Hepatocyte (in vitro differentiated cells): ENCODE measurements at regions not wholly inside any gene's neighbourhood (a gene's known extent, or its start where the extent isn't known, plus 50 kb on each side); places are given as distances from the start of the nearest gene placed in this dataset.

Experiments used
- EZH2phosphoT487 ChIP-seq: fragments of 200-600 bp; sonication (generic); IDR thresholded peaks from one replicate; pipeline ENCODE4 v1.6.1; 2018; ENCODE audit warnings: antibody characterized with exemption, mild to moderate bottlenecking, low read depth, moderate library complexity; ENCODE audit not compliant: unreplicated experiment, severe bottlenecking
- TF ChIP-seq, protein P1 (sequence below): fragments of 200-600 bp; sonication (generic); IDR thresholded peaks from 2 replicates; pipeline ENCODE4 v1.5.1; 2016; ENCODE audit warnings: antibody characterized with exemption, mild to moderate bottlenecking; ENCODE audit not compliant: poor library complexity

DNA sequence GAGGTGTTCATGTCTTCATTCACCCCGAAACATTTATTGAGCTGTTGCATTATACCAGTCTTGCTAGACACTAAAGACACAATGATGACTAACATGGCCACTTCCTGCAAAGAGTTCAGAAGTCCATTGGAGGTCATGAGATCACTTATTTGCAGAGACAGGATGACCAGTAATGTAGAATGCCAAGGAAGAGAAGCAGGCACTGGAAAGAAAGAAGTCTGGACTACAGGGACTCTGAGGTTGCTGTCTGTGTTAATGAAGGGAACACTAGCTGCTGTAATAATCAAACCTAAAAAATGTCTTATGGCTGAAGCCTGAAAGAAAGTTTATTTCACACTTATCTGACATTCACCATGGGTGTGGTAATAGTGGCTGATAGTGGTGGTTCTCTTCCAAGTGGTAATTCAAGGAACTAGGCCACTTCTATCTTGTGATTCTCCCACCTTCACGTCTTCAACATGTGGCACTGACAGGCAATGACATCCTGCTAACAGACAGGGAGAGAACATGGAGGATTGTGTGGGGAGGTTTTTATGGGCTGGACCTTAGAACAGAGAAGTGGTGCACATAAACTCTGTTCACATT, 89.2 kb upstream of the MKLN1 start:
- TF ChIP-seq, protein P1, sequence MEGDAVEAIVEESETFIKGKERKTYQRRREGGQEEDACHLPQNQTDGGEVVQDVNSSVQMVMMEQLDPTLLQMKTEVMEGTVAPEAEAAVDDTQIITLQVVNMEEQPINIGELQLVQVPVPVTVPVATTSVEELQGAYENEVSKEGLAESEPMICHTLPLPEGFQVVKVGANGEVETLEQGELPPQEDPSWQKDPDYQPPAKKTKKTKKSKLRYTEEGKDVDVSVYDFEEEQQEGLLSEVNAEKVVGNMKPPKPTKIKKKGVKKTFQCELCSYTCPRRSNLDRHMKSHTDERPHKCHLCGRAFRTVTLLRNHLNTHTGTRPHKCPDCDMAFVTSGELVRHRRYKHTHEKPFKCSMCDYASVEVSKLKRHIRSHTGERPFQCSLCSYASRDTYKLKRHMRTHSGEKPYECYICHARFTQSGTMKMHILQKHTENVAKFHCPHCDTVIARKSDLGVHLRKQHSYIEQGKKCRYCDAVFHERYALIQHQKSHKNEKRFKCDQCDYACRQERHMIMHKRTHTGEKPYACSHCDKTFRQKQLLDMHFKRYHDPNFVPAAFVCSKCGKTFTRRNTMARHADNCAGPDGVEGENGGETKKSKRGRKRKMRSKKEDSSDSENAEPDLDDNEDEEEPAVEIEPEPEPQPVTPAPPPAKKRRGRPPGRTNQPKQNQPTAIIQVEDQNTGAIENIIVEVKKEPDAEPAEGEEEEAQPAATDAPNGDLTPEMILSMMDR, result no peak
- TF ChIP-seq EZH2phosphoT487, result no peak
